T-cell (primary cell): ENCODE measurements at regions not wholly inside any gene's neighbourhood (a gene's known extent, or its start where the extent isn't known, plus 50 kb on each side); places are given as distances from the start of the nearest gene placed in this dataset.
"Not testable (repeated sequence)": the region's sequence is repeated elsewhere in the genome, so short reads cannot be mapped to it uniquely, and the experiment has no call there.

ENCODE experiments used
- ATAC-seq, 4 experiments: fragments of 200-7000 bp in 3 of 4; fragments of 150-1000 bp in 1 of 4; cut with Tn5 transposase; replicated peaks in 1 of 4; 1 replicate in 3 of 4; 2 replicates in 1 of 4; pipeline ENCODE4 v1.10.0; 2021; ENCODE audit warnings: moderate library complexity in 3 of 4, mild to moderate bottlenecking in 2 of 4, moderate number of reproducible peaks in 1 of 4
- CTCF ChIA-PET, 2 donors: fragments of 300-600 bp; sonication (Branson Sonifier 250); formaldehyde crosslinking; loops; one replicate each; lab custom pipeline; 2022; ENCODE audit warnings: antibody characterized with exemption in 2 of 2; lab: Charles Lee
- POLR2A ChIA-PET, 2 donors: fragments of 300-600 bp; sonication (Branson Sonifier 250); formaldehyde crosslinking; loops; one replicate each; lab custom pipeline; 2022; ENCODE audit warnings: antibody characterized with exemption in 2 of 2; lab: Charles Lee
- DNase-seq, 35 experiments: peaks; one replicate each; pipeline versions ENCODE4 v3.0.0 to v3.0.0-alpha.2; 2013 to 2023
- H3K27ac ChIP-seq: one replicate; pipeline ENCODE4 v1.5.1; 2013; ENCODE audit warnings: low read length
- H3K27me3 ChIP-seq, 2 experiments: replicated peaks in 1 of 2; 1 replicate in 1 of 2; 2 replicates in 1 of 2; pipeline versions ENCODE4 v1.6.1 to v1.7.0; 2013; ENCODE audit warnings: low read length in 1 of 2, mixed read lengths in 1 of 2; ENCODE audit not compliant: control insufficient read depth in 2 of 2, insufficient read depth in 2 of 2; ENCODE audit errors: extremely low read depth in 1 of 2
- H3K36me3 ChIP-seq, 2 donors: 1 replicate in 1 of 2; 2 replicates in 1 of 2; pipeline versions ENCODE4 v1.6.1 to v1.7.0; 2013; ENCODE audit warnings: low read length in 1 of 2; ENCODE audit not compliant: control insufficient read depth in 2 of 2, insufficient read depth in 1 of 2; ENCODE audit errors: extremely low read depth in 1 of 2
- H3K4me1 ChIP-seq, 2 experiments: 1 replicate in 1 of 2; 2 replicates in 1 of 2; pipeline versions ENCODE4 v1.6.1 to v1.7.0; 2013; ENCODE audit warnings: low read length in 2 of 2, mixed read lengths in 1 of 2; ENCODE audit not compliant: insufficient read depth in 2 of 2, control insufficient read depth in 1 of 2; ENCODE audit errors: extremely low read depth in 1 of 2
- H3K4me3 ChIP-seq, 2 donors: 1 replicate in 1 of 2; 2 replicates in 1 of 2; pipeline versions ENCODE4 v1.5.1 to v1.7.0; 2013; ENCODE audit warnings: mild to moderate bottlenecking in 2 of 2, low read length in 1 of 2, moderate library complexity in 1 of 2; ENCODE audit not compliant: control insufficient read depth in 1 of 2; ENCODE audit errors: extremely low read depth in 1 of 2
- H3K9me3 ChIP-seq: 2 replicates; pipeline ENCODE4 v1.7.0; 2013
- H3K27ac Mint-ChIP-seq, 2 donors: one replicate each; pipeline ENCODE4 v1.8.0; 2020 to 2021; ENCODE audit warnings: mild to moderate bottlenecking in 2 of 2, mixed read lengths in 2 of 2
- H3K27me3 Mint-ChIP-seq, 2 donors: one replicate each; pipeline ENCODE4 v1.8.0; 2021 to 2022; ENCODE audit warnings: mixed read lengths in 2 of 2
- H3K36me3 Mint-ChIP-seq: one replicate; pipeline ENCODE4 v1.8.0; 2021; ENCODE audit warnings: mixed read lengths
- H3K4me1 Mint-ChIP-seq, 3 donors: one replicate each; pipeline ENCODE4 v1.8.0; 2020 to 2022; ENCODE audit warnings: mixed read lengths in 3 of 3, mild to moderate bottlenecking in 1 of 3
- H3K4me3 Mint-ChIP-seq, 3 donors: one replicate each; pipeline ENCODE4 v1.8.0; 2020 to 2022; ENCODE audit warnings: mild to moderate bottlenecking in 3 of 3, mixed read lengths in 3 of 3, moderate library complexity in 3 of 3
- H3K9me3 Mint-ChIP-seq, 3 donors: one replicate each; pipeline ENCODE4 v1.8.0; 2020 to 2022; ENCODE audit warnings: mixed read lengths in 3 of 3
- WGBS: methylation state at CpG from one replicate; pipeline ENCODE4 v1.1.5; 2013; ENCODE audit warnings: missing lambda C conversion rate; ENCODE audit not compliant: insufficient coverage; 5-methylcytosine and 5-hydroxymethylcytosine counted together

GRCh38 chr13:54034047-54034446, 1005.4 kb downstream of the OLFM4 start:
- H3K4me3 Mint-ChIP-seq, result no peak overlapping the region
- no CpG with 5 or more reads among the region's 2 CpGs for WGBS

GRCh38 chr13:54057416-54057815, 1028.8 kb downstream of the OLFM4 start:
- H3K4me3 Mint-ChIP-seq, ATAC-seq, H3K36me3 Mint-ChIP-seq, H3K4me1 ChIP-seq, DNase-seq, H3K4me3 ChIP-seq, CTCF ChIA-PET, H3K27ac ChIP-seq, H3K27me3 ChIP-seq, H3K27me3 Mint-ChIP-seq, H3K27ac Mint-ChIP-seq, H3K4me1 Mint-ChIP-seq, POLR2A ChIA-PET, H3K9me3 ChIP-seq, H3K36me3 ChIP-seq: not testable (repeated sequence)
- WGBS, result no CpG with 5 or more reads among the region's 5 CpGs
- peaks cover 7 to 14% (median 12%) of the 10 kb centered on the region in 3 donors for H3K9me3 Mint-ChIP-seq

More at GRCh38 chr13:54034047-54034446, 1005.4 kb downstream of the OLFM4 start:
- Histone ChIP-seq H3K27me3 (no peaks in the 10 kb centered on the region), H3K27ac (no peak overlapping the region), H3K9me3 (peaks cover 2% of the 10 kb centered on the region), H3K4me1 (no peaks in the 10 kb centered on the region), H3K4me3 (no peak overlapping the region), H3K36me3 (no peaks in the 10 kb centered on the region)
- ChIA-PET POLR2A (interaction anchor here in 1 of 2 donors (0.6 kb wide), 1 partner anchor 16 kb away, joined by 3 read pairs; no protein-coding TSS in a partner anchor), CTCF (no interaction called here)
- Mint-ChIP-seq H3K27ac (no peak overlapping the region), H3K4me1 (no peaks in the 10 kb centered on the region), H3K36me3 (no peaks in the 10 kb centered on the region), H3K9me3 (peaks cover 14 to 24% (median 15%) of the 10 kb centered on the region in 3 donors), H3K27me3 (no peaks in the 10 kb centered on the region)
- DNase-seq, result no peak
- ATAC-seq, result no peak

- H3K27ac ChIP-seq, POLR2A ChIA-PET, H3K4me3 Mint-ChIP-seq, DNase-seq, H3K9me3 ChIP-seq, H3K4me1 ChIP-seq, H3K4me3 ChIP-seq, H3K27ac Mint-ChIP-seq, H3K36me3 ChIP-seq, CTCF ChIA-PET, ATAC-seq, H3K27me3 Mint-ChIP-seq, H3K4me1 Mint-ChIP-seq, H3K36me3 Mint-ChIP-seq, H3K27me3 ChIP-seq: not testable (repeated sequence)
- peaks cover 15 to 37% (median 32%) of the 10 kb centered on the region in 3 donors for H3K9me3 Mint-ChIP-seq
- WGBS, result 60% methylated on average over 1 of the region's 8 CpGs
Measured at GRCh38 chr13:54069958-54070357, 1041.3 kb downstream of the OLFM4 start.

- no peaks in the 10 kb centered on the region for H3K27me3 ChIP-seq
- Mint-ChIP-seq H3K36me3 (no peaks in the 10 kb centered on the region), H3K27me3 (no peaks in the 10 kb centered on the region), H3K4me1 (no peaks in the 10 kb centered on the region), H3K4me3 (no peak overlapping the region), H3K9me3 (peaks cover 6 to 16% (median 7%) of the 10 kb centered on the region in 3 donors), H3K27ac (no peak overlapping the region)
- DNase-seq, result no peak
- no peaks in the 10 kb centered on the region for H3K4me1 ChIP-seq
- peaks cover 4% of the 10 kb centered on the region for H3K9me3 ChIP-seq
- POLR2A ChIA-PET, result no interaction called here
- H3K4me3 ChIP-seq, result no peak overlapping the region
- ATAC-seq, result no peak
- CTCF ChIA-PET, result no interaction called here
- no peak overlapping the region for H3K27ac ChIP-seq
- no peaks in the 10 kb centered on the region for H3K36me3 ChIP-seq
Measured at GRCh38 chr13:54077569-54077968, 1049.0 kb downstream of the OLFM4 start.

- no CpG with 5 or more reads among the region's 3 CpGs for WGBS
Measured at GRCh38 chr13:54078271-54078870, 1049.8 kb downstream of the OLFM4 start.

GRCh38 chr13:54082309-54082708, 1053.7 kb downstream of the OLFM4 start:
- H3K4me3 ChIP-seq, H3K36me3 ChIP-seq, H3K27ac ChIP-seq, POLR2A ChIA-PET, H3K27ac Mint-ChIP-seq, ATAC-seq, H3K4me3 Mint-ChIP-seq, H3K27me3 ChIP-seq, H3K36me3 Mint-ChIP-seq, H3K27me3 Mint-ChIP-seq, H3K9me3 ChIP-seq, H3K4me1 ChIP-seq, CTCF ChIA-PET, H3K4me1 Mint-ChIP-seq, DNase-seq: not testable (repeated sequence)
- WGBS, result no CpG with 5 or more reads among the region's 11 CpGs
- peaks cover 5 to 20% (median 12%) of the 10 kb centered on the region in 3 donors for H3K9me3 Mint-ChIP-seq

More at GRCh38 chr13:54078271-54078870, 1049.8 kb downstream of the OLFM4 start:
- Histone ChIP-seq H3K9me3 (peaks cover 4% of the 10 kb centered on the region), H3K27ac (no peak overlapping the region), H3K27me3 (no peaks in the 10 kb centered on the region), H3K4me3 (no peak overlapping the region), H3K36me3 (no peaks in the 10 kb centered on the region), H3K4me1 (no peaks in the 10 kb centered on the region)
- no peaks in the 10 kb centered on the region for H3K27me3 Mint-ChIP-seq
- POLR2A ChIA-PET, result no interaction called here
- no peaks in the 10 kb centered on the region for H3K4me1 Mint-ChIP-seq
- H3K9me3 Mint-ChIP-seq, result peaks cover 2 to 15% (median 4%) of the 10 kb centered on the region in 3 donors
- DNase-seq (no peak), ATAC-seq (no peak)
- H3K36me3 Mint-ChIP-seq, result no peaks in the 10 kb centered on the region
- H3K27ac Mint-ChIP-seq, result no peak overlapping the region
- CTCF ChIA-PET, result no interaction called here
- no peak overlapping the region for H3K4me3 Mint-ChIP-seq

GRCh38 chr13:54091884-54092283, 1063.3 kb downstream of the OLFM4 start:
- H3K36me3 Mint-ChIP-seq, result no peaks in the 10 kb centered on the region
- no peak for ATAC-seq
- Histone ChIP-seq H3K27ac (no peak overlapping the region), H3K27me3 (no peaks in the 10 kb centered on the region), H3K4me3 (no peak overlapping the region), H3K9me3 (no peaks in the 10 kb centered on the region), H3K36me3 (no peaks in the 10 kb centered on the region), H3K4me1 (no peaks in the 10 kb centered on the region)
- no peak for DNase-seq
- peaks cover 16 to 27% (median 23%) of the 10 kb centered on the region in 3 donors for H3K9me3 Mint-ChIP-seq
- CTCF ChIA-PET, result no interaction called here
- H3K4me1 Mint-ChIP-seq, result no peaks in the 10 kb centered on the region
- no peak overlapping the region for H3K4me3 Mint-ChIP-seq
- no peaks in the 10 kb centered on the region for H3K27me3 Mint-ChIP-seq
- POLR2A ChIA-PET, result no interaction called here
- no CpG with 5 or more reads among the region's 1 CpG for WGBS
- no peak overlapping the region for H3K27ac Mint-ChIP-seq
